LNCAP (cell line): ENCODE measurements at regions not wholly inside any gene's neighbourhood (a gene's known extent, or its start where the extent isn't known, plus 50 kb on each side); places are given as distances from the start of the nearest gene placed in this dataset.

ENCODE experiments used
- CTCF ChIP-seq: fragments of 450-650 bp; IDR thresholded peaks from 2 replicates; pipeline ENCODE4 v1.5.1; 2017; ENCODE audit warnings: mild to moderate bottlenecking

GRCh38 chr3:171532294-171532693 is 72.1 kb upstream of the TNIK start:
- no peak for TF ChIP-seq CTCF

DNA sequence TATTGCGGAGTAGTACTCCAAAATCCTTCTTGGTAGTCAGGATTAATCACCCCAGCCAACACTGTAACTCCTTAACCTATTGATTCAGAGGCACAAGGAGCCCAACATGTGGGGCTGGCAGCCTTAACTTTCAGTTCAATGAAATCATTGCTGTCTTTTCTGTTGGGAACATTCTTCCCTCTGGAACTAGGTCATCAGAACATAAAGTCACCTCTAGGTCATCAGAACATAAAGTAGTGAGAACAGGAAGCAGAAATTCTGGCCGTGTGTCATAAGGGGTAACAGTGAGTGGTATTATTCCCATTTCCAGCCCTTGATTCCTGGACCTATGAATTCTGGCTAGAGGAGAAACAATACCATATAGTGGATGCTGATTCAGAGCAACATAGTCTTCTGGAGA is 71.5 kb upstream of the TNIK start:
- TF ChIP-seq CTCF = no peak

- TF ChIP-seq CTCF = no peak
Observed at GRCh38 chr3:171528102-171528501, 67.9 kb upstream of the TNIK start.

DNA sequence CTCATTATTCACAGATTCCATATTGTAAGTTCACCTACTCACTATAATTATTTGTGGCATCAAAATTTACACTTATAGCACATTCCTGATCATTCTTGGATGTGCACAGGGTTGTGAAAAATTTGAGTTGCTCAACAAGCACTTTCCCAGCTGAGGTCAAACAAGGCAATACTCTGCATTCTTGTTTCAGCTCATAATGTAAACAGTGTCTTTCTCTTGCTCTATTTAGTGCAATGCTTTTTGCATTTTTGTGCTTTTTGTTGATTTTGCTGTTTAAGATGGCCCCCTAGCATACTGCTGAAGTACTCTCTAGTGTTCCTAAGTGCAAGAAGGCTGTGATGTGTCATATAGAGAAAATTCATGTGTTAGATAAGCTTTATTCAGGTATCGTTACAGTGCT is 66.7 kb upstream of the TNIK start:
- no peak for TF ChIP-seq CTCF

DNA sequence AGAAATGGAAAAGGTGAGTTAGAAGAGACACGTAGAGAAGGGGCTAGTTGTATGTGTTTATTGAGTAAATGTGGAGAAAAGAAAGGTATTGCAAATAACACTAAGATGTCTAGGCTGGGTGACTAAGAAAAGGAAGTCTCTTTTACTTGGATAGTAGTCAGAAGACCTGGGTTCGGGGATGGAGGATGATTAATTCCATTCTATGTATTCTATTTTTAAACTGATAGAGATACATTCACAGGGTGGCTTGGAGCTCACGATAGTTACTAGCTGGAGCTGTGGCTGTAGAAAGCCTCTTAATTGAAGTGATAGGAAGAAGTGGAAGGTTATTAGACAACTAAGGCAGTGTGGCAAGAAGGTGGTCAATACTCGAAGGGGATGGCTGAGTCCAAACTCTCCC is 65.9 kb upstream of the TNIK start:
- TF ChIP-seq CTCF = no peak

- no peak for TF ChIP-seq CTCF
Observed at GRCh38 chr3:171525437-171525836, 65.2 kb upstream of the TNIK start.

DNA sequence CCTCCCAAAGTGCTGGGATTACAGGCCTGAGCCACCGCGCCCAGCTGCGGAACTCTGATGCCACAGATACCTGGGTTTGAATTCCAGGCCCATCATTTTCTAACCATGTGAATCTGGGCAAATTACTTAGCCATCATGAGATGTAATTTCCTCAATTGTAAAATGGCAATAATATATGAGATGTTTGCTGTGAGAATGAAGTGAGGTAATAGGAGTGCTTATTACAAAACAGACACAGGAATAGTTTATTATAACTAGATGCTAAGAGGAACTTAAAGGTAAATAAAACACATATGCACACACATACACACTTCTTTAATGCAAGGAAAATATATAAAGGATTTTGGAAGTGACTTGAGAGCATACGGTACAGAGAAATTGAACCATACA is 64.7 kb upstream of the TNIK start:
- TF ChIP-seq CTCF = no peak

DNA sequence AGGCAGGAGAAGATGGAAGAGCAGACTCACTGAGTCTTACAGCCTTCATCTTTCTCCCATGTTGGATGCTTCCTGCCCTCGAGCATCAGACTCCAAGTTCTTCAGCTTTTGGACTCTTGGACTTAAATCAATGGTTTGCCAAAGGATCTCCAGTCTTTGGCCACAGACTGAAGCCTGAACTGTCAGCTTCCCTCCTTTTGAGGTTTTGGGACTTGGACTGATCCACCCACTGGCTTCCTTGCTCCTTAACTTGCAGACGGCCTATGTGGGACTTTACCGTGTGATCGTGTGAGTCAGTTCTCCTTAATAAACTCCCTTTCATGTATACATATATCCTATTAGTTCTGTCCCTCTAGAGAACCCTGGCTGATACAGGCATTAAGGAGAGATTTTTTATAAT is 62.4 kb upstream of the TNIK start:
- TF ChIP-seq CTCF = no peak
